Fibroblast of skin of right quadriceps (primary cell): ENCODE measurements at regions not wholly inside any gene's neighbourhood (a gene's known extent, or its start where the extent isn't known, plus 50 kb on each side); places are given as distances from the start of the nearest gene placed in this dataset.

Experiments used
- DNase-seq: peaks from one replicate; pipeline ENCODE4 v3.0.0-alpha.2; 2013

GRCh38 chr15:62790546-62790945 is 252.0 kb upstream of the TPM1 start:
- DNase-seq: no peak

- DNase-seq: no peak
Measured at GRCh38 chr15:62791694-62792093, 250.9 kb upstream of the TPM1 start.

- DNase-seq: peak; percentile 69
Measured at GRCh38 chr15:62792986-62793751, 249.4 kb upstream of the TPM1 start.

GRCh38 chr15:62793752-62794144 is 248.8 kb upstream of the TPM1 start:
- no peak for DNase-seq

- no peak for DNase-seq
Measured at GRCh38 chr15:62795171-62795570, 247.4 kb upstream of the TPM1 start.

GRCh38 chr15:62795700-62796695 is 246.5 kb upstream of the TPM1 start:
- no peak for DNase-seq

GRCh38 chr15:62797171-62797570 is 245.4 kb upstream of the TPM1 start:
- DNase-seq: no peak

- DNase-seq: no peak
Measured at GRCh38 chr15:62798536-62798935, 244.0 kb upstream of the TPM1 start.

- DNase-seq: no peak
Measured at GRCh38 chr15:62799037-62799436, 243.5 kb upstream of the TPM1 start.

- no peak for DNase-seq
Measured at GRCh38 chr15:62799919-62800318, 242.6 kb upstream of the TPM1 start.

GRCh38 chr15:62802612-62803011 is 239.9 kb upstream of the TPM1 start:
- no peak for DNase-seq

GRCh38 chr15:62803856-62804400 is 238.6 kb upstream of the TPM1 start:
- DNase-seq: no peak

GRCh38 chr15:62805502-62805901 is 237.0 kb upstream of the TPM1 start:
- no peak for DNase-seq

- no peak for DNase-seq
Measured at GRCh38 chr15:62807539-62808130, 234.9 kb upstream of the TPM1 start.

- DNase-seq: peak; percentile 70
Measured at GRCh38 chr15:62809115-62809967, 233.2 kb upstream of the TPM1 start.

GRCh38 chr15:62809968-62810260 is 232.6 kb upstream of the TPM1 start:
- DNase-seq: no peak

GRCh38 chr15:62812515-62812835 is 230.1 kb upstream of the TPM1 start:
- no peak for DNase-seq

GRCh38 chr15:62816342-62817069 is 226.0 kb upstream of the TPM1 start:
- no peak for DNase-seq

GRCh38 chr15:62818691-62819090 is 223.9 kb upstream of the TPM1 start:
- no peak for DNase-seq

- DNase-seq: no peak
Measured at GRCh38 chr15:62821384-62822131, 221.0 kb upstream of the TPM1 start.

- DNase-seq: no peak
Measured at GRCh38 chr15:62822228-62822627, 220.3 kb upstream of the TPM1 start.
